SK-N-SH treated with all-trans-retinoic acid at 6 μM for 48 hours (cell line): ENCODE measurements at regions not wholly inside any gene's neighbourhood (a gene's known extent, or its start where the extent isn't known, plus 50 kb on each side); places are given as distances from the start of the nearest gene placed in this dataset.

ENCODE experiments used
- ATAC-seq: fragments of 200-7000 bp; cut with Tn5 transposase; 3 replicates; pipeline ENCODE4 v1.9.1; 2020; ENCODE audit warnings: mild to moderate bottlenecking, moderate library complexity
- ARNTL ChIP-seq: fragments of 450-650 bp; formaldehyde crosslinking; IDR thresholded peaks from 2 replicates; pipeline ENCODE4 v1.5.0; 2020; ENCODE audit warnings: low read depth, mild to moderate bottlenecking, moderate library complexity, borderline replicate concordance
- BACH2 ChIP-seq: fragments of 250-450 bp; sonication (Bioruptor Pico); IDR thresholded peaks from 2 replicates; pipeline ENCODE4 v1.9.0; 2021; ENCODE audit warnings: mild to moderate bottlenecking, borderline replicate concordance
- CREB5 ChIP-seq: fragments of 250-450 bp; sonication (Bioruptor Pico); IDR thresholded peaks from 2 replicates; pipeline ENCODE4 v1.5.1; 2020; ENCODE audit warnings: low read depth, mild to moderate bottlenecking, moderate library complexity
- GLIS3 ChIP-seq: fragments of 250-450 bp; sonication (Bioruptor Pico); IDR thresholded peaks from 2 replicates; pipeline ENCODE4 v1.5.0; 2020; ENCODE audit warnings: mild to moderate bottlenecking, moderate library complexity
- ISL1 ChIP-seq: fragments of 250-450 bp; sonication (Bioruptor Pico); IDR thresholded peaks from 2 replicates; pipeline ENCODE4 v2.1.2; 2022; ENCODE audit warnings: mild to moderate bottlenecking, moderate library complexity
- OSR1 ChIP-seq: fragments of 250-450 bp; sonication (Bioruptor Pico); IDR thresholded peaks from 2 replicates; pipeline ENCODE4 v1.8.0; 2022; ENCODE audit warnings: moderate library complexity, mild to moderate bottlenecking, inconsistent platforms
- POU6F1 ChIP-seq: fragments of 250-450 bp; sonication (Bioruptor Pico); IDR thresholded peaks from 2 replicates; pipeline ENCODE4 v1.8.0; 2021; ENCODE audit warnings: low read depth, mild to moderate bottlenecking, moderate library complexity, borderline replicate concordance
- PPARA ChIP-seq: fragments of 250-450 bp; sonication (Bioruptor Pico); IDR thresholded peaks from 2 replicates; pipeline ENCODE4 v1.5.0; 2020; ENCODE audit warnings: mild to moderate bottlenecking, borderline replicate concordance
- RARB ChIP-seq: fragments of 250-450 bp; sonication (Bioruptor Pico); IDR thresholded peaks from 2 replicates; pipeline ENCODE4 v1.8.0; 2021; ENCODE audit warnings: mild to moderate bottlenecking, moderate library complexity
- SNAI2 ChIP-seq: fragments of 250-450 bp; sonication (Bioruptor Pico); IDR thresholded peaks from 2 replicates; pipeline ENCODE4 v1.5.0; 2020; ENCODE audit warnings: mild to moderate bottlenecking, moderate library complexity
- TCF4 ChIP-seq: fragments of 250-450 bp; sonication (Bioruptor Pico); IDR thresholded peaks from 2 replicates; pipeline ENCODE4 v1.8.0; 2021; ENCODE audit warnings: mild to moderate bottlenecking, moderate library complexity, borderline replicate concordance
- TOX ChIP-seq: fragments of 250-450 bp; sonication (Bioruptor Pico); IDR thresholded peaks from 2 replicates; pipeline ENCODE4 v1.8.0; 2021; ENCODE audit warnings: mild to moderate bottlenecking, moderate library complexity, borderline replicate concordance
- TSHZ2 ChIP-seq: fragments of 250-450 bp; sonication (Bioruptor Pico); IDR thresholded peaks from 2 replicates; pipeline ENCODE4 v1.5.0; 2020; ENCODE audit warnings: mild to moderate bottlenecking, moderate library complexity
- ZC3H10 ChIP-seq: fragments of 250-450 bp; sonication (Bioruptor Pico); IDR thresholded peaks from 2 replicates; pipeline ENCODE4 v1.5.1; 2021; ENCODE audit warnings: mild to moderate bottlenecking, moderate library complexity
- ZNF565 ChIP-seq: fragments of 450-650 bp; formaldehyde crosslinking; conservative IDR thresholded peaks from 2 replicates; pipeline ENCODE4 v1.5.0; 2020; ENCODE audit warnings: low read depth, mild to moderate bottlenecking, moderate library complexity
- ZNF70 ChIP-seq: fragments of 450-650 bp; formaldehyde crosslinking; IDR thresholded peaks from 2 replicates; pipeline ENCODE4 v1.5.0; 2020; ENCODE audit warnings: mild to moderate bottlenecking, moderate library complexity
- ZNF8 ChIP-seq: fragments of 450-650 bp; formaldehyde crosslinking; IDR thresholded peaks from 2 replicates; pipeline ENCODE4 v1.5.0; 2020; ENCODE audit warnings: mild to moderate bottlenecking, moderate library complexity
- TF ChIP-seq, protein P1 (sequence below): fragments of 250-450 bp; sonication (Bioruptor Pico); IDR thresholded peaks from 2 replicates; pipeline ENCODE4 v1.8.0; 2020; ENCODE audit warnings: mild to moderate bottlenecking, moderate library complexity, borderline replicate concordance

- no peak for TF ChIP-seq CREB5 (CRISPR knock-in tag)
- TF ChIP-seq ZNF565 (CRISPR knock-in tag): no peak
- TF ChIP-seq PPARA (CRISPR knock-in tag): no peak
- no peak for TF ChIP-seq GLIS3 (CRISPR knock-in tag)
- TF ChIP-seq ZNF8 (CRISPR knock-in tag): no peak
- TF ChIP-seq TOX (CRISPR knock-in tag): no peak
- no peak for TF ChIP-seq OSR1
- TF ChIP-seq RARB: no peak
These were observed 354.8 kb downstream of the MID1IP1 start (continued) for GRCh38 chrX:39156051-39156450.

DNA sequence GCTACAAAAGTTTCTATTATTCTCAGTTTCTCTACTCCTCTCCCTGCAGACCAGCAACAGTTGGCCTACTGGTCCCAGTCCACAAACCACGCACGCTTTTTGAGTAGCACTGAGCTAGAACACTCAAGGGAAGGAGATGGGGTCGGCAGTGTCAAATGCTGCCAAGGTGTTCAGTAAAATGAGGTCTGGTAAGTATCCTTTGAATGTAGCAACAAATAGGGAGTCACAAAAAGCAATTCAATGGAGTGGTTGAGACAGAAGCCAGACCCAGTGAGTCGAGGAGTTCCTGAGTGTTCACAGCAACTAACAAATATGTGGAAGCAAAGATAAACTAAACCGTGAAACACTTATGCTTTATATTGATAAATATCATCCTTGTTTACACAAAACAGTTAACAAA is 355.7 kb downstream of the MID1IP1 start:
- TF ChIP-seq OSR1 (no peak), POU6F1 (CRISPR knock-in tag) (no peak), SNAI2 (no peak), TCF4 (CRISPR knock-in tag) (no peak), TOX (CRISPR knock-in tag) (no peak), CREB5 (CRISPR knock-in tag) (no peak), ZNF8 (CRISPR knock-in tag) (no peak), PPARA (CRISPR knock-in tag) (no peak), TSHZ2 (CRISPR knock-in tag) (no peak), ZC3H10 (CRISPR knock-in tag) (no peak), ZNF565 (CRISPR knock-in tag) (no peak), ARNTL (CRISPR knock-in tag) (no peak), BACH2 (no peak), ISL1 (CRISPR knock-in tag) (no peak), ZNF70 (no peak)
- TF ChIP-seq, protein P1, sequence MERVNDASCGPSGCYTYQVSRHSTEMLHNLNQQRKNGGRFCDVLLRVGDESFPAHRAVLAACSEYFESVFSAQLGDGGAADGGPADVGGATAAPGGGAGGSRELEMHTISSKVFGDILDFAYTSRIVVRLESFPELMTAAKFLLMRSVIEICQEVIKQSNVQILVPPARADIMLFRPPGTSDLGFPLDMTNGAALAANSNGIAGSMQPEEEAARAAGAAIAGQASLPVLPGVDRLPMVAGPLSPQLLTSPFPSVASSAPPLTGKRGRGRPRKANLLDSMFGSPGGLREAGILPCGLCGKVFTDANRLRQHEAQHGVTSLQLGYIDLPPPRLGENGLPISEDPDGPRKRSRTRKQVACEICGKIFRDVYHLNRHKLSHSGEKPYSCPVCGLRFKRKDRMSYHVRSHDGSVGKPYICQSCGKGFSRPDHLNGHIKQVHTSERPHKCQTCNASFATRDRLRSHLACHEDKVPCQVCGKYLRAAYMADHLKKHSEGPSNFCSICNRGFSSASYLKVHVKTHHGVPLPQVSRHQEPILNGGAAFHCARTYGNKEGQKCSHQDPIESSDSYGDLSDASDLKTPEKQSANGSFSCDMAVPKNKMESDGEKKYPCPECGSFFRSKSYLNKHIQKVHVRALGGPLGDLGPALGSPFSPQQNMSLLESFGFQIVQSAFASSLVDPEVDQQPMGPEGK (CRISPR knock-in tag): no peak
- no peak for ATAC-seq

GRCh38 chrX:39157796-39158195 is 356.5 kb downstream of the MID1IP1 start:
- no peak for TF ChIP-seq BACH2
- no peak for TF ChIP-seq TCF4 (CRISPR knock-in tag)
- TF ChIP-seq GLIS3 (CRISPR knock-in tag): no peak
- TF ChIP-seq TOX (CRISPR knock-in tag): no peak
- TF ChIP-seq SNAI2: no peak
- TF ChIP-seq ISL1 (CRISPR knock-in tag): 0 out of 2 replicates have a peak, but pooled peaks have one; percentile 15
- TF ChIP-seq, all 23 proteins: peak for 1
- ATAC-seq: no peak
